ENCODE measurements at regions not wholly inside any gene's neighbourhood (a gene's known extent, or its start where the extent isn't known, plus 50 kb on each side); places are given as distances from the start of the nearest gene placed in this dataset.
A peak's percentile ranks its signal among the peaks of the same experiment; 100 is the strongest.

GRCh38 chr7:80018941-80019808 lies 115.5 kb upstream of the GNAI1 start:
- ATAC-seq (no peak), DNase-seq (no peak)
- Histone ChIP-seq H3K4me3 (no peak overlapping the region), H3K27ac (no peak overlapping the region), H3K27me3 (no peaks in the 10 kb centered on the region), H3K4me1 (no peaks in the 10 kb centered on the region), H3K36me3 (no peaks in the 10 kb centered on the region), H3K9me3 (no peaks in the 10 kb centered on the region)
- TF ChIP-seq POLR2A (IDR thresholded peaks at IDR 0.05) (no peak), CTCF (IDR thresholded peaks at IDR 0.05 in 4 of 5, conservative IDR thresholded peaks at IDR 0.05 in 1 of 5) (peak in 4 of 5 experiments; percentile 37 to 58 (median 44))
- intact Hi-C loops (cut with DNase I; ENCODE audit: low total_unique reads) (no loop called here), in situ Hi-C loops (cut with MboI; ENCODE audit: low sequenced_read_pairs in 4 of 4) (no loop called here)

- no peak overlapping the region for H3K4me3 ChIP-seq
- H3K36me3 ChIP-seq, result no peaks in the 10 kb centered on the region
- ATAC-seq, result no peak
- no peak overlapping the region for H3K27ac ChIP-seq
- no peaks in the 10 kb centered on the region for H3K9me3 ChIP-seq
- DNase-seq, result no peak
- in situ Hi-C loops (cut with MboI; ENCODE audit: low sequenced_read_pairs in 4 of 4) (no loop called here), intact Hi-C loops (cut with DNase I; ENCODE audit: low total_unique reads) (no loop called here)
- no peaks in the 10 kb centered on the region for H3K4me1 ChIP-seq
- no peaks in the 10 kb centered on the region for H3K27me3 ChIP-seq
- no peak for TF ChIP-seq CTCF (IDR thresholded peaks at IDR 0.05 in 4 of 5, conservative IDR thresholded peaks at IDR 0.05 in 1 of 5)
- no peak for TF ChIP-seq POLR2A (IDR thresholded peaks at IDR 0.05)
These were observed 117.4 kb upstream of the GNAI1 start for GRCh38 chr7:80017101-80017698.

GRCh38 chr7:80014511-80014910 lies 120.1 kb upstream of the GNAI1 start:
- TF ChIP-seq CTCF (IDR thresholded peaks at IDR 0.05 in 4 of 5, conservative IDR thresholded peaks at IDR 0.05 in 1 of 5) (no peak), POLR2A (IDR thresholded peaks at IDR 0.05) (no peak)
- Histone ChIP-seq H3K27me3 (no peaks in the 10 kb centered on the region), H3K9me3 (no peaks in the 10 kb centered on the region), H3K4me1 (no peaks in the 10 kb centered on the region), H3K27ac (no peak overlapping the region), H3K36me3 (no peaks in the 10 kb centered on the region), H3K4me3 (no peak overlapping the region)
- no peak for DNase-seq
- no peak for ATAC-seq
- intact Hi-C loops (cut with DNase I; ENCODE audit: low total_unique reads) (no loop called here), in situ Hi-C loops (cut with MboI; ENCODE audit: low sequenced_read_pairs in 4 of 4) (no loop called here)

- intact Hi-C loops (cut with DNase I; ENCODE audit: low total_unique reads) (no loop called here), in situ Hi-C loops (cut with MboI; ENCODE audit: low sequenced_read_pairs in 4 of 4) (no loop called here)
- Histone ChIP-seq H3K4me1 (no peaks in the 10 kb centered on the region), H3K36me3 (no peaks in the 10 kb centered on the region), H3K27me3 (no peaks in the 10 kb centered on the region), H3K27ac (no peak overlapping the region), H3K4me3 (no peak overlapping the region), H3K9me3 (no peaks in the 10 kb centered on the region)
- DNase-seq (no peak), ATAC-seq (no peak)
- no peak for TF ChIP-seq CTCF (IDR thresholded peaks at IDR 0.05 in 4 of 5, conservative IDR thresholded peaks at IDR 0.05 in 1 of 5)
- TF ChIP-seq POLR2A (IDR thresholded peaks at IDR 0.05), result no peak
These were observed 126.6 kb upstream of the GNAI1 start for GRCh38 chr7:80008039-80008438.

Measured in gastrocnemius medialis (tissue), 4 donors.